GM12875 (cell line): ENCODE measurements at regions not wholly inside any gene's neighbourhood (a gene's known extent, or its start where the extent isn't known, plus 50 kb on each side); places are given as distances from the start of the nearest gene placed in this dataset.
"Not testable (repeated sequence)": the region's sequence is repeated elsewhere in the genome, so short reads cannot be mapped to it uniquely, and the experiment has no call there.

Experiments
- H3K4me3 ChIP-seq: one replicate; pipeline ENCODE4 v1.5.1; 2011; ENCODE audit warnings: low read depth, low read length, control low read depth
- CTCF ChIP-seq: IDR thresholded peaks from 2 replicates; pipeline ENCODE4 v1.5.1; 2011; ENCODE audit warnings: low read depth, mild to moderate bottlenecking, control low read depth, inconsistent platforms, low read length, moderate library complexity, borderline replicate concordance; ENCODE audit not compliant: insufficient read depth

- no peak overlapping the region for H3K4me3 ChIP-seq
- no peak for TF ChIP-seq CTCF
These were observed 195.5 kb downstream of the TOX3 start for GRCh38 chr16:52351451-52351850.

GRCh38 chr16:52350031-52350642 lies 196.8 kb downstream of the TOX3 start:
- H3K4me3 ChIP-seq, result no peak overlapping the region
- no peak for TF ChIP-seq CTCF

GRCh38 chr16:52346709-52347108 lies 200.2 kb downstream of the TOX3 start:
- H3K4me3 ChIP-seq, result no peak overlapping the region
- no peak for TF ChIP-seq CTCF

GRCh38 chr16:52333673-52334072 lies 213.3 kb downstream of the TOX3 start:
- H3K4me3 ChIP-seq, result not testable (repeated sequence)

GRCh38 chr16:52320930-52321439 lies 226.0 kb downstream of the TOX3 start:
- H3K4me3 ChIP-seq, result no peak overlapping the region
- TF ChIP-seq CTCF, result no peak

- TF ChIP-seq CTCF, result no peak
- H3K4me3 ChIP-seq, result no peak overlapping the region
These were observed 228.5 kb downstream of the TOX3 start for GRCh38 chr16:52318302-52319009.

GRCh38 chr16:52316241-52316640 lies 230.7 kb downstream of the TOX3 start:
- TF ChIP-seq CTCF, result no peak
- no peak overlapping the region for H3K4me3 ChIP-seq
